HPDE6-E6E7 (cell line): ENCODE measurements at regions not wholly inside any gene's neighbourhood (a gene's known extent, or its start where the extent isn't known, plus 50 kb on each side); places are given as distances from the start of the nearest gene placed in this dataset.

Source experiments
- DNase-seq: peaks from one replicate; pipeline ENCODE4 v3.0.0; 2011; ENCODE audit warnings: missing footprints; ENCODE audit errors: extremely low spot score

- DNase-seq = no peak
Measured at GRCh38 chr17:34133350-34133749, 121.7 kb upstream of the CCL2 start.

GRCh38 chr17:34135841-34136240 is 119.2 kb upstream of the CCL2 start:
- no peak for DNase-seq

- no peak for DNase-seq
Measured at GRCh38 chr17:34140006-34140405, 115.1 kb upstream of the CCL2 start.

- DNase-seq = no peak
Measured at GRCh38 chr17:34141590-34141989, 113.5 kb upstream of the CCL2 start.

GRCh38 chr17:34143430-34143829 is 111.7 kb upstream of the CCL2 start:
- no peak for DNase-seq

GRCh38 chr17:34146440-34147043 is 108.5 kb upstream of the CCL2 start:
- peak; percentile 11 for DNase-seq

GRCh38 chr17:34151102-34151501 is 104.0 kb upstream of the CCL2 start:
- no peak for DNase-seq

GRCh38 chr17:34153991-34154390 is 101.1 kb upstream of the CCL2 start:
- no peak for DNase-seq

GRCh38 chr17:34154961-34155730 is 99.9 kb upstream of the CCL2 start:
- no peak for DNase-seq

- no peak for DNase-seq
Measured at GRCh38 chr17:34155947-34156346, 99.1 kb upstream of the CCL2 start.

GRCh38 chr17:34156401-34156740 is 98.7 kb upstream of the CCL2 start:
- DNase-seq = no peak

- no peak for DNase-seq
Measured at GRCh38 chr17:34156741-34157589, 98.1 kb upstream of the CCL2 start.

GRCh38 chr17:34161690-34162089 is 93.4 kb upstream of the CCL2 start:
- no peak for DNase-seq

GRCh38 chr17:34163123-34163522 is 92.0 kb upstream of the CCL2 start:
- DNase-seq = no peak

- no peak for DNase-seq
Measured at GRCh38 chr17:34163646-34164045, 91.4 kb upstream of the CCL2 start.

GRCh38 chr17:34164837-34165236 is 90.2 kb upstream of the CCL2 start:
- no peak for DNase-seq

- no peak for DNase-seq
Measured at GRCh38 chr17:34166352-34166751, 88.7 kb upstream of the CCL2 start.

- DNase-seq = no peak
Measured at GRCh38 chr17:34167354-34167753, 87.7 kb upstream of the CCL2 start.

- no peak for DNase-seq
Measured at GRCh38 chr17:34168989-34169388, 86.1 kb upstream of the CCL2 start.

GRCh38 chr17:34169496-34169895 is 85.6 kb upstream of the CCL2 start:
- no peak for DNase-seq

GRCh38 chr17:34171245-34171818 is 83.8 kb upstream of the CCL2 start:
- peak; percentile 15 for DNase-seq

GRCh38 chr17:34172390-34172918 is 82.6 kb upstream of the CCL2 start:
- DNase-seq = no peak
